ENCODE measurements at regions not wholly inside any gene's neighbourhood (a gene's known extent, or its start where the extent isn't known, plus 50 kb on each side); places are given as distances from the start of the nearest gene placed in this dataset.

GRCh38 chr2:45162711-45163110 lies 153.5 kb upstream of the SIX2 start:
- no peak for TF ChIP-seq CTCF (IDR thresholded peaks at IDR 0.05; ENCODE audit: low read depth, low read length, missing control alignments)
- no peak overlapping the region for H3K4me3 ChIP-seq (ENCODE audit: low read depth, low read length)

DNA sequence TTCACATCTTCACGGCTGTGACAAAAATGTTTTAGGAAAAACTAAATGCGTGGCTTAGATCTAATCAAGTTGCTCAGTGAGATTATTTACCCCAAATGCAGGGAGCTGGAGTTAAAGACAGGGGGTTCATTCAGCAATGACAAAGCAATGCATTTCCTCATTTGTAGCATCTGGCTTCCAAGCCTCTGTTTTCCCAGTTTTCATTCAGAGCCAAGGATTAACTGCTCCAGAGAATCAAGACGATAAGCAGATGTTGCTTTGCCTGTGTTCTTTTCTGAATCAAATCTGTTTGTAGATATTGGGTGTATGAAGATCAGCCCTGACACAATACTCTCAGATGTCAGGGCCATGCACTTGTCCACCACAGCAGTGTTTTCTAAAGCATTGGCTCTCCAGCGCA lies 147.4 kb upstream of the SIX2 start:
- TF ChIP-seq CTCF (IDR thresholded peaks at IDR 0.05; ENCODE audit: low read depth, low read length, missing control alignments): no peak
- DNase-seq (ENCODE audit: low read depth): no peak

More at GRCh38 chr2:45162711-45163110, 153.5 kb upstream of the SIX2 start:
- DNase-seq (ENCODE audit: low read depth): no peak

DNA sequence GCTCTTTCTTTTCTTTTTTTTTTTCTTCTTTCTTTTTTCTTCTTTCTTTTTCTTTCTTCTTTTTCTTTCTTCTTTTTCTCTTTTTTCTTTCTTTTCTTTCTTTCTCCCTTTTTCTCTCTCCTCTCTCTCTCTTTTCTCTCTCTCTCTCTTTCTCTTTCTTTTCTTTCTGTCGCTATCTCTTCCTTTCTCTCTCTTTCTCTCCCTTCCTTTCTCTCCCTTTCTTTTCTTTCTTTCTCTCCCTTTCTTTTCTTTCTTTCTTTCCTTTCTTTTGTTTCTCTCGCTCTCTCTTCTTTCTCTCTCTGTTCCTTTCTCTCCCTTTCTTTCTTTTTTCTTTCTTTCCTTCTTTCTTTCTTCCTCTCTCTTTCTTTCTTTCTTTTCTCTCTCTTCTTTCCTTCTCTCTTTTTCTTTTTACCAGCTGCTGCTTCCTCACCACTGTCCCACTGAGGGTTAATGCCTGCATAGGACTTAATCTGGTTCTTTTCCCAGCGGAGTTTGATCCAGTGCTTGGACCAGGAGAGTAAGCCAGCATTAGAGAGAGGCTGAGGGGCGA lies 145.4 kb upstream of the SIX2 start:
- H3K4me3 ChIP-seq (ENCODE audit: low read depth, low read length): no peak overlapping the region
- DNase-seq (ENCODE audit: low read depth): no peak
- no peak for TF ChIP-seq CTCF (IDR thresholded peaks at IDR 0.05; ENCODE audit: low read depth, low read length, missing control alignments)

More for the DNA sequence above, 147.4 kb upstream of the SIX2 start:
- H3K4me3 ChIP-seq (ENCODE audit: low read depth, low read length): no peak overlapping the region

- H3K4me3 ChIP-seq (ENCODE audit: low read depth, low read length): no peak overlapping the region
- no peak for DNase-seq (ENCODE audit: low read depth)
These were observed 144.9 kb upstream of the SIX2 start for GRCh38 chr2:45154144-45154543.

DNA sequence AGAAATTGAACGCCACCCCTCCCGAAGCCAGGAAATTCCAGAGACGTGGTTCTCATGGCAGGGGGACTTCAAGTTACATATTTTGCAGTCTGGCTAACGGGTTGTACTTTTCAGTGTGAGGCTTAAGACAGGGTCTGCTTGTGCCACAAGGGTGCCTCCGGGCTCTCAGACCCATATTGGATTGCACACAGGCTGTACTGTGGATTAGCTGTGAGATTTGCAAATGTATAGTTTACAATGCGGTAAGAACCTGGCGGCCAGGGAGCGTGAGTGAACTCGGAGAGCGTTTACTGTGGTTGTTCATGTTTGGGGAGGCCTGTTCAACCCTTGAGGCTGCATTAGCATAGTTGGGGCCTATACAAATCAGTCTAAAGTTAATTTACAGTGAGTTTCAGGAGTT lies 143.9 kb upstream of the SIX2 start:
- TF ChIP-seq CTCF (IDR thresholded peaks at IDR 0.05; ENCODE audit: low read depth, low read length, missing control alignments): no peak
- no peak for DNase-seq (ENCODE audit: low read depth)
- no peak overlapping the region for H3K4me3 ChIP-seq (ENCODE audit: low read depth, low read length)

More at GRCh38 chr2:45154144-45154543, 144.9 kb upstream of the SIX2 start:
- no peak for TF ChIP-seq CTCF (IDR thresholded peaks at IDR 0.05; ENCODE audit: low read depth, low read length, missing control alignments)

DNA sequence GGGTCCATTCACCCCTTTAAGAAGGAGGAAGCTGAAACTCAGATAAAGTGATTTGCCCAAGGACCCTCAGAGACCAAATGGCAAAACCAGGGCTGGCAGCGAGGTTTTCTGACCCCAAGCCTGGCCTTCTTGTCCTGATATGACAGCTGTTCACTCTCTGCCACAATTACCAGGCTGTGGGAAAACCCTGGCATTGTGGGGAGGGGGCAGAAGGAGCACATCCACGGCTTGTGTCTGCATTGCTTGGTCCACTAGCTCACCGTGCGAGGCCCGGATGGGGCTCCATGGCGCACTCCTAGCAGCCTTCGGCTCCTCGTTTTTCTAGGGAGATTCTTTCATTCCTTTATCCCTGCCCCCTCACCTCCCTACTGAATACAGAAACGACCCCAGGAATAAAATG lies 143.4 kb upstream of the SIX2 start:
- TF ChIP-seq CTCF (IDR thresholded peaks at IDR 0.05; ENCODE audit: low read depth, low read length, missing control alignments): no peak
- no peak for DNase-seq (ENCODE audit: low read depth)
- no peak overlapping the region for H3K4me3 ChIP-seq (ENCODE audit: low read depth, low read length)
